CD4-positive, alpha-beta T cell treated with Interleukin-6 at 100 ng/mL for 8 hours (primary cell): ENCODE measurements at regions not wholly inside any gene's neighbourhood (a gene's known extent, or its start where the extent isn't known, plus 50 kb on each side); places are given as distances from the start of the nearest gene placed in this dataset.

Experiments used
- DNase-seq: peaks from one replicate; pipeline ENCODE4 v3.0.0-alpha.2; 2020; ENCODE audit warnings: mixed read lengths, low spot score

DNA sequence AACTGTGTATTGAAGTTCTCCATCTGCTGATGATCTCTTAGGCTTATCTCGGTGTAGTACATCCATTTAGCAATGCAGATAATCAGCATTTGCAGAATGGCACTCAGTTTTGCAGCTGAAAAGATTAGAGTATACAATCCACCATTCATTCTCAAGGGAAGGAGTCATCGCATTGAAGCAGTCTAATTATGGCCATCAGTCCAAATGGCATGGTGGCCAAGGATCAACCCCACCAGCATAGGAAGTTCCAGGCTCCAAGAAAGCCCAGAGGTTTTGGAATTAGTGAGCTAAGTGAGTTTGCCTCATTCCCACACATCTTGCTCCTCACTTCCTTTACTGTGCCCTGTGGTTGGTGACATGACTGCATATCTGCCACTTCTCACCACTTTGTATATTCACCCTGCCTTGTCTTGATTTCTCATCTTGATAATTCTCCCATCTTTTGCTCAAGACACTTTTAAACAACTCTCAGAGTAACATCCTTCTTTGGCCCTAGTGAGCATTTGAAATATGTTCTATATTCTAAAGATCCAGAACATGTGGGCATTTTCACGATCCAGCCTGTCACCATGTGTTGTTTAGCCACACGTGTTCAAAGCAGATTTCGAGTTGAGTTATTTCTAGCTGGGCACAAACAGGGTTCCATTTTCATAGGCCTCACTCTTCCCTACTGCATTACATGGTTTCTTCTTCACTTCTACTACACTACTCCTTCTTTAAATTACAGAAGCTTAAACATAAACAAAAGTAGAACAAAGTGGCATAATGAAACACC is 1119.8 kb downstream of the TSN start:
- DNase-seq: no peak

DNA sequence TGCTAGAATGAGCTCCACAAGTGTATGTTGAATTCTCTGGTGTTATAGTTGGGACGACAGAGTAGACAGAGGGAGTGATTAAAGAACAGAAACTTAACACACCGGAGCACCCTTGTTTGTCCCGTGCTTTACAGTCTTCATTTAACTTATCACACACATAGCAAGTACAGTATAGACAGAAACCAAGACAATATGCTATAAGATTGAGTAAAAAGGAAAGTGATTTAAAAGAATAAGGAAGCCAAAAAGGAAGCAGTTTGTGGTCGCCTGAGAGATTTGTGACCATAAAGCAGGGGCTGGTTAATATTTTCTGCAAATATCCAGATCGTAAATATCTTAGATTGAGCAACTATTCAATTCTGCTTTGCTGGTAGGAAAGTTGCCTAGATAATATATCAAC is 1128.4 kb downstream of the TSN start:
- DNase-seq: no peak

DNA sequence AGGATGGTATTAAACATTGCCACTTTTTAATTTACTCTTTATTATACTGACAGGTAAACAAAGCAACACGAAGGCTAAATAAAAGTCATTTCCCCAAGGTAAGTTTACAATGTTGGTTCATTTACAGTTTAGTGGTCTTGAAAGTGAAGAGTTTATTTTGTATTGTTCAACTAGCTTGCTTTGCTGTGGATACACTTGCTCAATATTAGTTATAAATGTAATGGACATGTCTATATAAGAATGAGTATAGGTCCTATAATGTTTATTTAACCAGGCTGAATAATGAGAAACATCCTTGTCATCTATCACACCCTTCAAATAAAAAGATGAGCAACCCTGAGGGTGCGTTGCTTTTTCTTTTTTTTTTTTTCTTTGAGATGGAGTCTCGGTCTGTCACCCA is 1129.4 kb downstream of the TSN start:
- no peak for DNase-seq

DNA sequence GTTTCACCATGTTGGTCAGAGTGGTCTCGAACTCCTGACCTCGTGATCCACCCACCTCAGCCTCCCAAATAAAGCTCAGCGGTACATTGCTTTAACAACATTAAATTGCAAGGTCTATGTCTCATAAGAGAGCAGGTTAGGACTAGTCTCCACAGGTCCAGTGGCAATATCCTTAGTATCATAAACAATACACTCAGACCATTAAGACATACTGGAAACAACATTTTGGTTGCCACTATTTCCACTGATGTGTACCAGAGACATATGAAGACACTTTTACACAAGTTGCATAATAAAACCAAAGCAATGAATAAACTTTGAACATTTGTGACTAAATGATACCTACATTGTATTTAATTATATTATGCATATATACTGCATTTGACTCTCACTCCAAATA is 1130.0 kb downstream of the TSN start:
- DNase-seq: no peak

DNA sequence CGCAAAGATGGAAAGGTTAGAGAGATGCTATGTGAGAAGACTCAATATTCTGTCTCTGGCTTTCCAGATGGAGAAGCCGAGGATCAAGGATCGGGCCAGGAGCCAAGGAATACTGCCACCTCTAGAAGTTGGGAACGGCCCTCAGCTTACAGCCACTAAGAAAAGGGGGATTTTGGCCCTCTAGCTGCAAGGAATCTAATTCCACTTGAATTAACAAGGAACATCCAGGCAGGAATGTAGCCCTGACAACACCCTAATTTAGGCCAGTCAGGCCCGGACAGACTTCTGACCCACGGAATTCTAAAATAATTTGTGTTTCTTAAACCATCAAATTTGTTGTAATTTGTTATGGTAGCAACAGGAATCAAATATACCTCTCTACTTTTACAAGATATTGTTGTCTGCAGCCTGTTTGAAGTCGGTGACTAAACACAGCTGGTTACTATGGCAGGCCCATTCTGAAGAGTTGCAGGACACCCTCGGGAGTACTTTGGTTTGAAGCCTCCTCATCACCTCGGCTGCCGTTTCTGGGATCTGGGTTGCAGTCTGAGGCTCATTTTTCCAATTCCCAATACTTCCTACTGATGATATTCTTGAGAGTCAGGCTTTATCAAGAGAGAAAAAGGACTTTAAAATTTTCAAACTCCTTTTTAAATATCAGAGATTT is 1131.2 kb downstream of the TSN start:
- no peak for DNase-seq

DNA sequence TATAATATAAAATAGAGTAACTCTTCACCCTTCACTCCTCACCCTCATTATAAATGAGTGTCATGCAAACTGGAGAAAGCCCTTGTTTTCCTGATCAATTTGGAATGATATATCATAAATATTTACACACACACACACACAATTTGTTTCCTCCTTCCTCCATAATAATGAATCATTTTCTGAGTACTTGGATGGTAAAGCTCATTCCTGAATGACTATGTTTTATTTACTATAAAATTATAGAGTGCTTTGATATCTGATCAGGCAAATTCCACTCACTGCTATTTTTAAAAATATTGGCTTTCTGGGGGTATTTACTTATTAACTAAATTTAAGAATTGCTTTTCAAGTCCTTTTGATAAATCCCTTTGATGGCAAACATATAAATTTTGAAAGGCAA is 1125.5 kb upstream of the CNTNAP5 start:
- DNase-seq: no peak

DNA sequence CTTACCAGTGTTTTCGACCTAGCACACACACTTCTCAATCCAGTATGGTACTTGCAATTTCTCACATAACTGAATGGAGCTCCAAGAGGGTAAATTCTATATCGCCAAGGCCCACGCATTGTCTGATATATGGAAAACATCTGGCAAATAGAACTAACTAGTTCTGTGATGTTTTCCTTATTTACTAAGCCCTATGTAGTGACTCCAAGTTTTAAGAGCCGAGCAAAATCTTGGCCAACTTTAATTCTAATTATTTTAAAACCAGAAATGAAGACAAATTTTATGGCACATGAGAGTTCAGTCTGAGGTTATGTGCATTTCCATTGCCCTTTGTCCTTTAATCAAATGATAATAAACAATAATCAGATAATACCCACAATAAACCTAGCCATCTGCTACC is 1119.7 kb upstream of the CNTNAP5 start:
- no peak for DNase-seq

DNA sequence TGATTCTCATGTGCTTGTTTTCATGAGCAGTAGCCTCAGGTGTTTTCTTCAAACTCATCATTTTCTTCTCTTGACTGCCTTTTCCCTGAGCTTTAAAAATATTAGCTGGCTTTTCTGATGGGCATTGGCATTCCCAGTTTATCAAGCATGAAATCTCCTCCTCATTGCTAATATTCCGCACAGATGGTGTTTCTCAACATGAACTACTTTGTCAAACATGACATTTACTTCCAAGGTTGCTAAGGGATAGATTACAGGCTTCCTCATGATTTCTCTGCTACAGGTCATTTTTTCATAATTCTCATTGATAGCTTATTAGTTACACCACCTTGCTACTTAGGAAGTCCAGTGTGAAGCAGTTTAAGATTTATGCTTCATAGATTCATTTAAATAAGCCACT is 1116.9 kb upstream of the CNTNAP5 start:
- no peak for DNase-seq

DNA sequence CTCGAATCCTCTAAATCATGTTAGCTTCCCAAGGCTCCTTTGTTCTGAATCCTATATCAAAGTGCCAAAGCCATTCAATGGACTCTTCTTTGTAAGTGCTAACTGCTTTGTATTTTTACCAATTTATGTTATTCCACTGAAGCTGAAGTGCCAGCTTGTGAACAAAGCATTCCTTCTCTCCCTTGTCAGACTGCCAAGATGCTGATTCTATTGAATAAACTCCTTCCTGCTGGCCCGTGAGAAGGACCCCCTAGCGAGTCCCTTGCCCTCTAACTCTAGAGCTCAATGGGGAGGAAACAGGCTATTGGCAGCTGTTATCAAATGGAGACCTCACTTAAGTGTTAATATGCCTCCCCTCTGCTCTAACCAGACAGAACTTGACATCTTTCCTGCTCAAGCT is 1097.9 kb upstream of the CNTNAP5 start:
- no peak for DNase-seq

DNA sequence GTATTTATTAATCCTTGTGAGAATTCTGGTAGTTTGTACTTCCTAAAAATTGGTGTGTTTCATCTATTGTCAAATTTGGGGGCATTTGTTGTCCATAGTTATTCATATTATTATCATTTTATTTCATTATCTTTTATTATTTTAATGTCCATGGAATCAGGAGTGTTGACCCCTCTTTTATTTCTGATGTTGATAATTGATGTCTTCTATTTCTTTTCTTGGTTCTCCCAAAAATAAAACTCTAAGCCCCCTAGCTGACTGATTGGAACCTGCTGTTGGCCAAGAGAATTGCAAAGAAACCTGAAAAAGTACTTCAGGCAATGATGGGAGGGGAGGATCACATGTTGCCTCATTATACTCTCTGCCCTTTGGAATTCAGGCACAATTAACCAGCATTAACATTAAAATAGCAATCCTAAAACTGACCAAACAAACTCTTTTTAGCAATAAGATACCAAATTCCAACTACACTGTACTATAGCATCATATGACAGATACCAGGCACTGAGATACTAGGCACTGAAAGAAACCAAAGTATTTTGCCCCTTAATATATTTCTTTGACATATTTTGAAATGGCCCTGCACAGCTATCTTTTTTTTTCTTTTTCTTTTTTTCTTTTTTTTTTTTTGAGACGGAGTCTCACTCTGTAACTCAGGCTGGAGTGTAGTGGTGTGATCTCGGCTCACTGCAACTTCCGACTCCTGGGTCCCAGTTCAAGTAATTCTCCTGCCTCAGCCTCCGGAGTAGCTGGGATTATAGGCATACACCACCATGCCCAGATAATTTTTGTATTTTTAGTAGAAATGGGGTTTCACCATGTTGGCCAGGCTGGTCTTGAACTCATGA is 1097.2 kb upstream of the CNTNAP5 start:
- DNase-seq: no peak

DNA sequence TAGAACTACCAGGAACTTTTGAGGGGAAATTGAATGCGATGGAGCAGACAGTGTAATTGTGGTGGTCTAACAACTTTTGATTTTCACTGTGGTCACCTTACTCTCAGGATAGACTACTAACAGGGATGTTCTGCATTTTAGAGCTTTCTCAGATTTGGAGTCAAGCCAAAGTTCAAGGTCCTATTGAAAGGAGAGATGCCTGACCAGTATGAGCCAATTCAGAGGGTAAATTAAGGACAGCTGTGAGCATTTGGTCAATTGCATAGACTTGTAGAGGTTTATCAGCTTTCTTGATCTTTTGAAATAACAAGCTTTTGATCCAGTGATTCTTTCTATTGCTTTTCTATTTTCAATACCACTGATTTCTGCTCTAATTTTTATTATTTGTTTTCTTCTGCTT is 1095.7 kb upstream of the CNTNAP5 start:
- DNase-seq: no peak

DNA sequence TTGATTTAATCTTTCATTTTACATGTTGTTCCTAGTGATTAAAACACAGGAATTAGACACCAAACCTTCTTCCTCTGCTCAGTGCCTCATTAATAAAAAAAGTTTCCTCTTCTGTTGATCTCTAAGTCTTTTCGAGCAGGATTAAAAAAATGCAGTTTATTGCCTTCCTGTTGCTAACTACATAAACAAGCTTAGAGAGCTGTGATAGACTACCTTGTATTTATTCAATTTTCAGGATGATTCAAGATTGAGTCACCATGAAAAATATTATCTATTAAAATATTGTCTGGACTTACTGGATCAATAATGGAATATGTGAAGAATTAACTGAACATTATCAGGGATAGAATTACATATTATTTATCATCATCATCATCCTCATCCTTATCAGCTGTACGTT is 1089.6 kb upstream of the CNTNAP5 start:
- no peak for DNase-seq

DNA sequence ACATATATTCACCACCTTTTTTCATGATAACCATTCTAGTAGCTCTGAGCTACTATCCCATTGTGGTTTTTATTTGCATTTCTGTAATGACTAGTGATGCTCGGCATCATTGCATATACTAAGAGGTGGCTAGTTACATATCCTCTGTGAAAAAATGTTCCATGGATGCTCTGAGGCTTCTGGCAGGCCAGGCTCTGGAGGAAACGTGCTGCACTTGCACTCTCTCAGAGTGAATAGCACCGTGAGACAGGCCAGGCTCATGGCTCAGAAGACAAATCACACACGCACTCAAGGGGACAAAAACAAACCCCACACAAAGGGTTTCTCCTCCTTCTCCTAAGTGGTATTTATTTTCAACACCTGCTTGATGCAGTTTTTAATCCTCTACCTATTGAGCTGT is 1085.3 kb upstream of the CNTNAP5 start:
- no peak for DNase-seq

DNA sequence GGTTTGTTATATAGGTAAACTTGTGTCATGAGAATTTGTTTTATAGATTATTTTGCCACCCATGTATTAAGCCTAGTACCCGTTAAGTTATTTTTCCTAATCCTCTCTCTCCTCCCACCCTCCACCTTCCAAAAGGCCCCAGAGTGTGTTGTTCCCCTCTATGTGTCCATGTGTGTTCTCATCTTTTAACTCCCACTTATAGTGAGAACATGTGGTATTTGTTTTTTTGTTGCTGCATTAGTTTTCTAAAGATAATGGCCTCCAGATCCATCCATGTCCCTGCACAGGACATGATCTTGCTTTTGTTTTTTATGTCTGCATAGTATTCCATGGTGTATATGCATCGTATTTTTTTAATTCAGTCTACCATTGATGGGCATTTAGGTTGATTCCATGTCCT is 1075.6 kb upstream of the CNTNAP5 start:
- no peak for DNase-seq

DNA sequence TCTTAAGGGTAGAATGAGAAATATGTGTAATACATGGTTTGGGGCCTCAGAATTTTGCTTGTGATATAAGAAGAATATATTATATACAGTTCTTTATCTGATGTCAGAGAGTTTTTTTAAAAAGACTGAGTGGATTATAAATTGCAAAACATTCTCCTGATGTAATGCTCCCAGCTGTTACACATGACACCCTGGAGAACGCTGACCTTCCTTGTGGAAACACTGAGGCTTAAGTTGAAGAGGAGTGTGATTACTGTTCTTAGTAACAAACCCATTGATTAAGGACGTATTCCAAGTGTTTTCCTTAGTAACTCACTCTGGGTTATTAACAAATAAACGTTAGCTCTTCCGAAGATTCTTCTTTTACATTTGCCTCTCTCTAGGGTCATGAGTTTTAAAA is 1069.3 kb upstream of the CNTNAP5 start:
- no peak for DNase-seq

DNA sequence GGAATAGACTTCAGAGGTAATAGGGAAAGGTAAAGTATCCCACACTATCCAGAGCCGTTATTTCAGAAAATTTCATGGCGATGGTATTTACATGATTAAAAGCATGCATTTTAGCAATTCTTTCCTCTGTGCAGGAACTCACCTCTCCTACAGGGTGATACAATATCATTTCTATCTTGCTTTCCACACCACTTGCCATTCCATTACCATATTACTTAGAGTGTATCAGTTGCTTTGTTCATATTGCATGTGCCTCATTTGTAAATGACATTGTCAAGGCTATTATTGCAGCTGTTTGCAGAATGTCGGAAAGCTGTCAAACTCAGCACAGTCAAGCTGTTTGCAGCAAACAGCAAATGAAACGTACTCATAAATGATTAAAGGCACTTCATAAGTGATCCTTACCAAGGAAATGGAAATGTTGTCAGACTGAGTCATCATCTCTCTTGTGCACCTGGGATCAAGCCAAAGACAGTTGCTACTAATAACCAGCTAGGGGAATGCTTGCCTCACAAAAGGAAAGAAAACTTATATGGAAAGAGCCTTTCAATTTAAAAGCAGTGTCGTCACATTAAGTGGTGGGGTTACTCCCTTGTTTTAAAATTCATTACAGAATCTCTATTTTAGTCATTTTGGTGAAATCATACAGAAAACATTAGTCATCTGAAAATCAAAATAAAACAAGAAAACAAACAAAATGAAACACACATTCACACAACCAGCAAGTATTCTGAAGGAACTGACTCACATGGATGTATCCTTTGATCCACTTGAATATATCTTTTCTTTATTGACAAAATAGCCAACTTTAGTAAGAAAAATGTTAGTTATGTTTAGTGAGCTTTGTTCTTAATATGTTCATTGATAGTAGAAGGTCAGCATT is 1064.1 kb upstream of the CNTNAP5 start:
- DNase-seq: no peak

DNA sequence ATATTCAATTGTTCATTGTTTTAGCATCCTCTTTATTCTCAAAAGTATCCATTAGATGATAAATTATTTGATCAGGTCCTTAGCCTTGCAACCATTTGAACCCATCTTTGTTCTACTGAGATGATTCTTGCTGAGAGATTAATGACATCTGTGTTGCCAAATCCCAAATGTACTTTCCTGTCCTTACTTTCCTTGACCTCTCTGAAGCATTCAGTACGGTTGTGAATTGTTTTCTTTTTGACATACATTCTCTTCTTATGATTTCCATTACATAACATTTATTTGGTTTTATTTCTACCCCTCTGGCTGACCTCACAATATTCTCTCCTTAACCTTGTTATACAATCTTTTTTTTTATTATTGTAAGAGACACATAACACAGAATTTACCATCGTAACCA is 1058.6 kb upstream of the CNTNAP5 start:
- no peak for DNase-seq

DNA sequence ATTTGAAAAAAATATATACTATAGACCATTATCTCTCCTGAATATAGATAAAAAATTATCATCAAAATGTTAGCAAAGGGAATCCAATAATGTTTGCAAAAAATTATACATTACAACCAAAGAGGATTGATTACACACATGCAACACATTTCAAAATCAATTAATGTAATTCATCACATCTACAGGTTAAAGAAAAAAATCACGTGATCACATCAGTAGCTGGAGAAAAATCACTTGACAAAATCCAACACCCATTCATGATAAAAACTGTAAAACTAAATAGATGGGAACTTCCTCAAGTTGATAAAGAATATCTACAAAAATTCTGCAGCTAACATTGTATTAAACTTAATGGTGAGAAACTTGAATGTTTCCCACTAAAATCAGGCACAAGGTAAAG is 1047.5 kb upstream of the CNTNAP5 start:
- DNase-seq: no peak

DNA sequence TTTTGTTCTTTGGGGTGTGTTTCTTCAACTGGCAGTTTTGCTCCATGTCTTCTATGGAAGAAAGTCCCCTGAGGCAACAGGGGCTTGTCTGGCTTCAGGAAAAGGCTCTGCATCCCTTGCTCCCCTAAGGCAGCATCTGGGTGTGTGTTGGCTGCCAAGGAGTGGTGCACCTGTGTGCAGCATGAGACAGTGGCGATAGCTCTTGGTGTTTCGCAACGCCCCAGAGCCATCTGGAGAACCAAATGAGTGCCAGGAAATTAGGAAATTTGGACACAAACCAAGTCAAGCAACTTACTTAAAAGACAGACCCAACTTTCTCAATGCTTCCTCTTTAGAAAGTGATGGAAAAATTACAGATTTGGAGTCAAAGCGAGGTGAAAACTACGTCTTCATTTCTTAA is 1044.4 kb upstream of the CNTNAP5 start:
- DNase-seq: no peak

DNA sequence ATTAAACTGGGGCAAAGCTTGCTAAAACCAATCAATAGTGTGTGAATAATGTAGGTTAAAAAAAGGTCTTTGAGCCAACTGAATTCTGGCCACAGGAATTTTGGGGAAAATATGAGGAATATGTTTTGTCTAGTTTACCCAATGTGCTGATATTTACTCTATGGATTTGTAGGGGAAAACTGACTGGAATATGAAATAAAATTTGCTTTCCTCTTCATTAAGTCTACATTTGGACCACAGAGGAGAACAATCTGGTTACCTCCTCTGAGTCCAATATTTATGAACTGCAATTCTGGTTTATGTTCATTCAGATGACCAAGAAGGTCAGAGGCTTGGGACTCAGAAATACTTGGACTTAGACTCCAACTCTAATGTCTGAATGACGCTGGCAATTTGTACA is 1042.2 kb upstream of the CNTNAP5 start:
- DNase-seq: no peak

DNA sequence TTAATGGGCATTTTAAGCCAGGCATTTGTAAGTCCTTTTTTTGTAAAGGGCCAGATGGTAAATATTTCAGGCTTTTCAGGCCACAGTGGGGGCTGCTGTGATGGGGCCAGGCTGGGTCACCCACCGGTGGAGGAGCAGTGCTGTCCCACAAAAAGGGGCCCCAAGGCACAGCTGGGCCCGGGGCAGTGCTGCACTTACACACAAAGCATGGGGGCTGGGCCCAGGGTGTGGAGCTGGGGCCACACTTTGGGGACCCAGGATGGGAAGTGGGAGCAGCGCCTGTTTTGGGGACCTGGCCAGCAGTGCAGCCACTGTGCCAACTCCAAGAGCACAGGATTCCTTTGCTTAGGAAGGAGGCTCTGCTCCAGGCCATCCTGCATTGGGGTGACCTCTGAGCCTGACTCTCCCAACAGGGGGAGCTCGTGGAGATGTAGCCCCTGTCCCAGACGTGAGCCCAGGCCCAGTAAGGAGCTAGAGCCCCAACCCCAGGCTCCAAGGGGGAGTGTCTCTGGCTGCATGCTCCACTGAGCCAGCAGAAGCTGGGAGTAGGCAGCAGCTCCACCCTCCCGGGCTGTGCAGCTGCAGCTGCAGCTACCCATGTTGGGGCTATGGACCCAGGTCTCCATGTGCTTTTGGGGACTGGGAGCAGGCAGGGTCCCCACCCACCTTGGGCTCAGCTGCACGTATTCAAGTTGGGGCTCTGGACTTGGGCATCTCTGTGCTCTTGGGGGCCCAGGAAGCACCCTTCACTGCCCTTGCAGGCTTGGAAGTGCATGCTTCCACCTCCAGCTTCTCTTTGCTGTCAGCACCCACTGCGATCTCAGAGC is 1036.5 kb upstream of the CNTNAP5 start:
- no peak for DNase-seq
